ENCODE measurements at regions not wholly inside any gene's neighbourhood (a gene's known extent, or its start where the extent isn't known, plus 50 kb on each side); places are given as distances from the start of the nearest gene placed in this dataset.

DNA sequence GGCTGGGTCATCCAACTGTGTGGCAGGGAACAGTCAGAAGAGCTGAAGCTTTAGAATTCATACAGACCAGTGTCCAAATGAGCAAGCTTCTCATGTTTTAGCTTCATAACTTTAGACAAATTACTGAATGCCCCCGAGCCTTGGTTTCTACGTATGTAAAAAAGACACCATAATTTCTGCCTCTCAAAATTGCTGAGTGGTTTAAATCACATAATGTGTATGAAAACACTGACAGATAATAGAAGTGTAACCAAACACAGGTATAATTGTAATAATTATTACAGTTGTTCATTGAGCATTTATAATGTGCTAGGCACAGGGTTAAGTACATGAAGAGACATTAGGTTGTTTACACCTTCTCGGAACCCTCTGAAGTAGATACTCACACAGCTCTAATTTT, 207.2 kb downstream of the IGSF11 start:
- H4K91ac ChIP-seq (replicated peaks; ENCODE audit: insufficient read length, low read length): no peak overlapping the region
- no peak overlapping the region for H4K5ac ChIP-seq (ENCODE audit: insufficient read length, low read depth, low read length)
- no peak overlapping the region for H3K56ac ChIP-seq (replicated peaks; ENCODE audit: insufficient read length, low read depth, low read length)
- H3K27me3 ChIP-seq (replicated peaks in 1 of 4; ENCODE audit: control insufficient read depth in 3 of 4, extremely low read depth in 1 of 4, insufficient read depth in 3 of 4, low read length in 3 of 4): no peaks in the 10 kb centered on the region; a peak in 2 of 7 replicates
- no peaks in the 10 kb centered on the region for H3K79me1 ChIP-seq (ENCODE audit: low read depth, low read length)
- ChIA-PET POLR2A (ENCODE audit: partially characterized antibody) (no interaction called here), CTCF (ENCODE audit: partially characterized antibody) (interaction anchor here (1.6 kb wide), 1 partner anchor 9 kb away, joined by 10 read pairs; no protein-coding TSS in a partner anchor)
- no peak overlapping the region for H2AK5ac ChIP-seq (ENCODE audit: low read depth, low read length)
- no peak overlapping the region for H3K4ac ChIP-seq (replicated peaks; ENCODE audit: insufficient read length, low read depth, low read length)
- H2BK15ac ChIP-seq (ENCODE audit: low read length): no peak overlapping the region
- FAIRE-seq (no peak), DNase-seq (ENCODE audit: low read depth in 1 of 2, low spot score in 2 of 2) (no peak)
- no peaks in the 10 kb centered on the region for H3K23me2 ChIP-seq (ENCODE audit: low read depth, low read length)
- no peak overlapping the region for H4K8ac ChIP-seq (ENCODE audit: extremely low read depth, insufficient read depth, low read length)
- H2BK5ac ChIP-seq (ENCODE audit: low read depth, low read length): no peak overlapping the region
- no peaks in the 10 kb centered on the region for H3K9me3 ChIP-seq (ENCODE audit: insufficient read depth in 2 of 2, low read depth in 1 of 2, low read length in 1 of 2)
- no peaks in the 10 kb centered on the region for H3K36me3 ChIP-seq (ENCODE audit: control insufficient read depth in 2 of 4, insufficient read depth in 4 of 4, low read length in 3 of 4)
- TF ChIP-seq JUN (IDR thresholded peaks at IDR 0.05; ENCODE audit: low read depth, low read length) (no peak), POLR2A (IDR thresholded peaks at IDR 0.05; ENCODE audit: control extremely low read depth in 1 of 2, low read depth in 2 of 2, low read length in 2 of 2) (no peak), TEAD4 (IDR thresholded peaks at IDR 0.05; ENCODE audit: low read depth, low read length) (no peak), POLR2AphosphoS5 (IDR thresholded peaks at IDR 0.05; ENCODE audit: low read depth, low read length) (no peak)
- TF ChIP-seq, protein P1, sequence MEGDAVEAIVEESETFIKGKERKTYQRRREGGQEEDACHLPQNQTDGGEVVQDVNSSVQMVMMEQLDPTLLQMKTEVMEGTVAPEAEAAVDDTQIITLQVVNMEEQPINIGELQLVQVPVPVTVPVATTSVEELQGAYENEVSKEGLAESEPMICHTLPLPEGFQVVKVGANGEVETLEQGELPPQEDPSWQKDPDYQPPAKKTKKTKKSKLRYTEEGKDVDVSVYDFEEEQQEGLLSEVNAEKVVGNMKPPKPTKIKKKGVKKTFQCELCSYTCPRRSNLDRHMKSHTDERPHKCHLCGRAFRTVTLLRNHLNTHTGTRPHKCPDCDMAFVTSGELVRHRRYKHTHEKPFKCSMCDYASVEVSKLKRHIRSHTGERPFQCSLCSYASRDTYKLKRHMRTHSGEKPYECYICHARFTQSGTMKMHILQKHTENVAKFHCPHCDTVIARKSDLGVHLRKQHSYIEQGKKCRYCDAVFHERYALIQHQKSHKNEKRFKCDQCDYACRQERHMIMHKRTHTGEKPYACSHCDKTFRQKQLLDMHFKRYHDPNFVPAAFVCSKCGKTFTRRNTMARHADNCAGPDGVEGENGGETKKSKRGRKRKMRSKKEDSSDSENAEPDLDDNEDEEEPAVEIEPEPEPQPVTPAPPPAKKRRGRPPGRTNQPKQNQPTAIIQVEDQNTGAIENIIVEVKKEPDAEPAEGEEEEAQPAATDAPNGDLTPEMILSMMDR (IDR thresholded peaks at IDR 0.05; ENCODE audit: control extremely low read depth in 1 of 3, insufficient read depth in 1 of 3, low read depth in 1 of 3, low read length in 3 of 3): no peak
- H4K20me1 ChIP-seq (replicated peaks in 1 of 2; ENCODE audit: control insufficient read depth in 1 of 2, insufficient read depth in 2 of 2, low read length in 2 of 2): no peaks in the 10 kb centered on the region
- no peak overlapping the region for H3K27ac ChIP-seq (ENCODE audit: low read depth, low read length)
- no peak overlapping the region for H3K9ac ChIP-seq (replicated peaks in 1 of 4; ENCODE audit: extremely low read depth in 1 of 4, low read depth in 3 of 4, low read length in 3 of 4)
- no peak overlapping the region for H3K18ac ChIP-seq (ENCODE audit: extremely low read depth, low read length)
- H3K14ac ChIP-seq (ENCODE audit: insufficient read length): no peak overlapping the region
- H3K23ac ChIP-seq (ENCODE audit: insufficient read length): no peak overlapping the region
- no peak overlapping the region for H2BK120ac ChIP-seq (replicated peaks; ENCODE audit: low read depth, low read length)
- no peak overlapping the region for H2BK12ac ChIP-seq (ENCODE audit: low read depth, low read length)
- H3K4me3 ChIP-seq (ENCODE audit: extremely low read depth in 1 of 4, insufficient read depth in 2 of 4, low read depth in 3 of 4, low read length in 4 of 4): no peak overlapping the region
- H3K4me1 ChIP-seq (replicated peaks in 1 of 4; ENCODE audit: control insufficient read depth in 3 of 4, insufficient read depth in 4 of 4, low read length in 3 of 4): no peaks in the 10 kb centered on the region
- H2AFZ ChIP-seq (ENCODE audit: low read length): no peak overlapping the region
- WGBS, 2 experiments (ENCODE audit: extremely low coverage in 1 of 2, insufficient coverage in 1 of 2, insufficient read length in 1 of 2, insufficient replicate concordance in 2 of 2, low coverage in 1 of 2, low lambda C conversion rate in 2 of 2, missing lambda C conversion rate in 1 of 2): 84% methylated on average over 3 of the region's 3 CpGs; no CpG with 5 or more reads in 1 of the 2 experiments
- no peaks in the 10 kb centered on the region for H3K79me2 ChIP-seq (ENCODE audit: control insufficient read depth in 1 of 2, insufficient read depth in 2 of 2, low read length in 2 of 2)
- no peak overlapping the region for H2BK20ac ChIP-seq (ENCODE audit: low read length)
- no peak overlapping the region for H3K4me2 ChIP-seq (ENCODE audit: insufficient read depth in 1 of 2, low read depth in 2 of 2, low read length in 2 of 2)
